ENCODE measurements at regions not wholly inside any gene's neighbourhood (a gene's known extent, or its start where the extent isn't known, plus 50 kb on each side); places are given as distances from the start of the nearest gene placed in this dataset.

DNA sequence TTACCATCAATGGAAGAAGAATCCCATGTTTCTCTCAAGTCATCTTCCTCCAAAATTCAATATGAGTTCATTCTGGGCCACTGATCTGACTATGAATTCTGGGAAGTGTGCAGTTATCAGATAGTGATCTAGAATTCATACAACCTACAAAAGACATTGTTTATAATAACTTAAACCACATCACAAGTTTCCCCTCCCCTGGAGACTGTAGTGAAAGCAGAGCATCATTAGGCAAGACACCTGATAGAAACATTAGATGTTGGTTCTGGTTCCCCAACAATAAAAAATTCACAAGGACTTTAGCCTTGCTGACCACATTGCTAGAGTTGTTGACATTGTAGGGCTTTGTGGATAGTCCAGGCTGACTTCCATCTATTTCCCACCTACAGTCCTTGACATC, 506.4 kb upstream of the JAG1 start:
- TF ChIP-seq, protein P1, sequence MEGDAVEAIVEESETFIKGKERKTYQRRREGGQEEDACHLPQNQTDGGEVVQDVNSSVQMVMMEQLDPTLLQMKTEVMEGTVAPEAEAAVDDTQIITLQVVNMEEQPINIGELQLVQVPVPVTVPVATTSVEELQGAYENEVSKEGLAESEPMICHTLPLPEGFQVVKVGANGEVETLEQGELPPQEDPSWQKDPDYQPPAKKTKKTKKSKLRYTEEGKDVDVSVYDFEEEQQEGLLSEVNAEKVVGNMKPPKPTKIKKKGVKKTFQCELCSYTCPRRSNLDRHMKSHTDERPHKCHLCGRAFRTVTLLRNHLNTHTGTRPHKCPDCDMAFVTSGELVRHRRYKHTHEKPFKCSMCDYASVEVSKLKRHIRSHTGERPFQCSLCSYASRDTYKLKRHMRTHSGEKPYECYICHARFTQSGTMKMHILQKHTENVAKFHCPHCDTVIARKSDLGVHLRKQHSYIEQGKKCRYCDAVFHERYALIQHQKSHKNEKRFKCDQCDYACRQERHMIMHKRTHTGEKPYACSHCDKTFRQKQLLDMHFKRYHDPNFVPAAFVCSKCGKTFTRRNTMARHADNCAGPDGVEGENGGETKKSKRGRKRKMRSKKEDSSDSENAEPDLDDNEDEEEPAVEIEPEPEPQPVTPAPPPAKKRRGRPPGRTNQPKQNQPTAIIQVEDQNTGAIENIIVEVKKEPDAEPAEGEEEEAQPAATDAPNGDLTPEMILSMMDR (IDR thresholded peaks at IDR 0.05; ENCODE audit: low read depth, low read length) = no peak
- no peak for TF ChIP-seq EZH2phosphoT487 (IDR thresholded peaks at IDR 0.05; ENCODE audit: low read depth)

Data from OCI-LY3 (cell line).